SK-N-MC (cell line): ENCODE measurements at regions not wholly inside any gene's neighbourhood (a gene's known extent, or its start where the extent isn't known, plus 50 kb on each side); places are given as distances from the start of the nearest gene placed in this dataset.

Experiments used
- EZH2 ChIP-seq: fragments of 200-600 bp; sonication (generic); IDR thresholded peaks from one replicate; pipeline ENCODE4 v1.6.1; 2017; ENCODE audit warnings: antibody characterized with exemption
- POLR2AphosphoS5 ChIP-seq: IDR thresholded peaks from 2 replicates; pipeline ENCODE4 v1.6.1; 2012; ENCODE audit warnings: mild to moderate bottlenecking, low read depth, low read length, borderline replicate concordance

GRCh38 chr2:238727585-238728329, 120.1 kb upstream of the TWIST2 start:
- no peak for TF ChIP-seq EZH2
- TF ChIP-seq POLR2AphosphoS5: no peak
